ENCODE measurements at regions not wholly inside any gene's neighbourhood (a gene's known extent, or its start where the extent isn't known, plus 50 kb on each side); places are given as distances from the start of the nearest gene placed in this dataset.
"Not testable (repeated sequence)": the region's sequence is repeated elsewhere in the genome, so short reads cannot be mapped to it uniquely, and the experiment has no call there.

DNA sequence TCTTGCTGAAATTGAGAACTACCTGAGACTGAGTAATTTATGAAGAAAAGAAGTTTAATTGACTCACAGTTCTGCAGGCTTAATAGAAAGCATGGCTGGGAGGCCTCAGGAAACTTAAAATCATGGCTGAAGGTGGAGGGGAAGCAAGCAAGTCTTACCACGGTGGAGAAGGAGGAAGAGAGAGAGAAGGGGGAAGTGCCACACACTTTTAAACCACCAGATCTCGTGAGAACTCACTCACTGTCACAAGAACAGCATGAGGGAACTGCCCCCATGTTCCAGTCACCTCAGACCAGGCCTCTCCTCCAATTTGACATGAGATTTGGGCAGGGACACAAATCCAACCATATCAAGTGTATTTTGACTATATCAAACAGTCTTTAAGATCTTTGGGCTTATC lies 668.3 kb downstream of the SLCO4C1 start:
- not testable (repeated sequence) for DNase-seq

DNA sequence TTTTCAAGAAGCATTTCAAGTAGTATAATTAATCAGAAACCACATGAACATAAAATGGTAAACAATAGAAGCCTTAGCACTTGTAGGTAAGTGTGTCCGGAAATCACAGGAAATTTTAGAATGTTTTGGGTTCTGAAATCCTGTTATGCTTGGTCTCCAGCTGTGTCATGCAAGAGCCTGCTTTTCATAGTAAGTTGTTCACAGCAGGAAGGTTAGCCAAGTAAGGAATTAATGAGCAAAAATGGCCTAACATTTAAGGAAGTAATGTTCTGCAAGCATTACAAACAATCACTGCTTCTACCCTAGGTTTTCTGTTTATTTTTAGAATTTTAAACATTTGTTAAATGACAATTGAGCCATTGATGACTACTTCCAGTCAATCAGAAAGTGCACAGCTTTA lies 669.5 kb downstream of the SLCO4C1 start:
- DNase-seq = no peak

DNA sequence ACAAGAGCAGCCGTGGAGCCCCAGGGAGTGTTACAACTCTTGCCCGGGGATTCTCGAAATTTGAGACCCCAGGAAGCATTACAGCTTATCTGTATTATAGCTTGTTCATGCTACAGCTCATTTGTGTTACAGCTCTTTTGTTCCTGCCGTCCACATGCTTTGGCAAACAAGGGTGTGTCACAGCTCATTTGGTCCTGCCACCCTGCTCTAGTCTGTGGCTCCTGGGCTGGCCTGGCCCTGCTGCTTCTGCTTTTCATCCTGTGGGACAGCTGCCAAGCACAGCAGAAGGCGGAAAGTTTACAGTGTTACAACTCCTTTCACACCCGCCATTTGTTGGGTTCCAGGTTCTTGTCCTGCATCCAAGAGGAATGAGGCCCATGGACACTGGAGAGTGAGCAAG lies 685.0 kb downstream of the SLCO4C1 start:
- no peak for DNase-seq

DNA sequence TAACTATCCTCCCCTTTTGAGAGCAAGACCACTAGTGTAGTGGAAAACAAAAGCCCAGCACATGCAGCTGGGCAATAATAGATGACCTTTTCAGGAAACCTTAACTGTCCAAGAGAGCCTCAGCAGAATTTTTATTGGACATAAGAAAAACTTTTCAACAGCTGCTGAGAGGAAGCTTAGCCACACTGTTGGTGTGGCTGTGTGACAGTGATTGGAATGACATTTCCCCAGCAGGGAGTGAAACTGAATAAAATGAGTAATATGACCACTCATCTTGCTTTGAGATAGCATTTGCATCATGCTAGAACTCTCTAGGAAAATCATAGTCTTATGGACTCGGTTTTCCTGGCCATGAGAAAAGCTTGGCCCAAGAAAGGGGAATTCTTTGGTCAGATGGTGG lies 687.8 kb downstream of the SLCO4C1 start:
- no peak for DNase-seq

DNA sequence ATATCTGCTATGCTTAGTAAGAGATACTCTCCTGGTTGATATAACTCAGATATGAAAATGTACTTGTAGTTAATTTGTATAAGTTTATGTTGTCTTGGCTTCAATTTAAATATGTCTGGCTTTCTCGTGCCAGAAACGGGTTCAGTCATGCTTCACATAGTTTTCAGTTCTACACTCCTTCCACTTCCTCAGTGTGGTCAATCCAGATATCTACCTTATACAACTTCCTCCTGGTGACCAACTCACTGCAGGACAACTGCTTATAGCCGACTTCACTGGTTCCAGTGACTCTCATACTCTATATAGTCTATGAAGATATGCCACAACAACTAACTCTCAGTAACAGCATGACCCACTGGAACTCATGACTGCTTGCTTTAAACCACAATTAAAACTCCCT lies 690.4 kb downstream of the SLCO4C1 start:
- DNase-seq = no peak

DNA sequence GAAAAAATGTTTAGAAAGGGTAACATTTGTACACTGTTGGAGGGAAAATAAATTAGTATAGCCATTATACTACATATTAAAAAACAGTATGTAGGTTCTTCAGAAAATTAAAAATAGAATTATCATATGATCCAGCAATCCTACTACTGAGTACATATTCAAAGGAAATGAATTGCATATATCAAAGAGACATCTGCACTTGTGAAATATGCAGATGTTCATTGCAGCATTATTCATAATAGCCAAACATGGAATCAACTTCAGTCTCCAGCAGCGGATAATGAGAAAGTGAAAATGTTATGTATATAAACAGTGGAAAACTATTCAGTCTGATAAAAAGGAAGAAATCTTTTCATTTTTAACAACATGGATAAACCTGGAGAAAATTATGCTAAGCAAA lies 695.5 kb downstream of the SLCO4C1 start:
- DNase-seq = no peak

DNA sequence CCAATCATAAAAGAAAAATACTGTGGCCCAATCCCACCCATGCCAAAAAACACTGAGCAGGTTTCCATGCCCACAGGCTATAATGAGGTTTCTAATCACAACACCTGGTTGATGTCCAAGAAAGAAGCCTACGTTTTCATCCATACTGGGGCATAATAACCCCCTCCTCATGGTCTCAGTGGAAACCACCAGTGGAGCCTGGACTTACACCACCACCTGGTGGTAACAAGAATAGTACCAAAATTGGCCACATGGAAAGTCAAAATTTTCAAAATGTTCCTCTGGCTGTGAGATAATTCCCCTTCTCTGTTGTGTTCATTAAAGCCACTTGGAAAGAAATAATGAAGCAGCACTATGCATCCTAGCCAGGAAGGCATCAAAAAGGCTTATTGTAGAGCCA lies 687.3 kb upstream of the ST8SIA4 start:
- no peak for DNase-seq

DNA sequence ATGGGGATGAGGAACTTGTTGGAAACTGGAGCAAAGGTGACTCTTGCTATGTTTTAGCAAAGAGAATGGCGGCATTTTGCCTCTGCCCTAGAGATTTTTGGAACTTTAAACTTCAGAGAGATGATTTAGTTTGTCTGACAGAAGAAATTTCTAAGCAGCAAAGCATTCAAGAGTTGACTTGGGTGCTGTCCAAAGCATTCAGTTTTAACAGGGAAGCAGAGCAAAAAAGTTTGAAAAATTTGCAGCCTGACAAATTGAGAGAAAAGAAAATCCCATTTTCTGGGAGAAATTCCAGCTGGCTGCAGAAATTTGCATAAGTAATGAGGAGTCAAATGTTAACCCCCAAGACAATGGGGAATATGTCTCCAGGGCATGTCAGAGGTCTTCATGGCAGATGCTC lies 682.3 kb upstream of the ST8SIA4 start:
- no peak for DNase-seq

DNA sequence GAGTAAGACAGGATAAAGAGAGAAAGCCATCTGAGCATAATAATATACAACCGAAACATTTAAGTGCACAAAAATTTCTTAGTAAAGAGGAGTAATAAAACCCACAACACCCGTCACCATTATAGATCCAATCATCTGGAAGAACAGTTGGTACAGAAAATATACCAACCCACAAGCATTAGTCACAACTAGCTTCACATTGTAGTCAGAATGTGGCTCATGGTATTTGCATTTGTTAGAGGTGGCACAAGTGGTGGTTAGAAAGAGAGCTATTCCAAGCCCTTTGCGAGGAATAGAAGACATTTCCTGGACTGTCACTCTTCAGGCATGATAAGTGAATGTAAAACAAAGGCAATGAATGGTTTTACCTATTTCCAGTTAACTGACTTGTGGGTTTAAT lies 677.5 kb upstream of the ST8SIA4 start:
- no peak for DNase-seq

DNA sequence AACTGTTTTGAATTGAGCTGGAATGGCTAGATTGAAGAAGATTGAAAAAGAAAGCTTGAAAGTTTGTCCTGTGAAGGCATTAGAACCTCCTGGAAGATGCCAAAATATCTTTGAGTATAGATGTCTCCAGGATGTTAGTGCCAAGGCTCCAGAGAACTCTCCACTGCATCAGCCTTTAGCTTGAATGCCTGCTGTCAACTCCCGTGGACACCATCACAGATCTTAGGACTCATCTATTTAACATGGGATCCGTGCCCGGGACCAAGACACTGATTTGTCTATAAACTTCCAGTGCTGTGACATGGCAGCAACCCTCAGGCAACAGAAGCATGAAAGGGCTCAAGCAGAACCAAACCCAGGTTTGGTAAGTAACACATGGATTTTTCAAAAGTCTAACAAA lies 670.9 kb upstream of the ST8SIA4 start:
- no peak for DNase-seq

DNA sequence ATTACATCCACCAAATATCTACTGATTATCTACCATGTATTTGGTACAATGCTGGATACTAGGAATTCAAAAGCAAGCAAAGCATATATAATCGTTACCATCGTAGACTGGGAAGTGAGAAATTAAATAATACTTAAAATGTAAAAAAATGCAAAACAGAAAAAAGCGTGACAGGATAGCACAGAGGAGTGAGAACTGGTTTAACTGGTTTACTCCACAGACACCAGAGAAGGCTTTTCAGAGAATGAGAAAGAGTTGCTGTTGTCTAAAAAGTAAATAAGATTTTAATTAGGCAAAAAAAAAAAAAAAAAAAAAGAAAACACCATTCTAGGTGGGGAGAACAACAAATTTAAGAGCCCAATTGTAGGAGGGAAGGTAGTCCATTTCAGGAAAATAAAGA lies 657.9 kb upstream of the ST8SIA4 start:
- DNase-seq = no peak

DNA sequence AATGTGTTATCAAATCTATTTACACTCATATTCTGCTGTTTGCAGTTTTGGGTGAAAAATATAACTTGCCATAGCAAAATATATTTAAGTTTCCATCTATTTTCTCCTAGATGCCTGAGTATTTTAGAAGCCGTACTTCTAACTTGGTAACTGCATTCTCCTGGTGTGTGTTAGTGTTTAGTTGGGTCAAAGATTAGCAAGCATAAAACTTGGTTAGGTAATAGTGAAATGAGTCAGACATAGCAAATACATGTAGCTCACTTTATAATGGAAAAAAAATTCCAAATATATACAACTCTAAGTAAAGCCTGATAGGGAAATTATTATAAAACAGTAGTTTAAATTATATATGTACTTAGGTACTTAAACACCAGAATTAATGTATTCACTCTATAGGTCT lies 640.7 kb upstream of the ST8SIA4 start:
- no peak for DNase-seq

DNA sequence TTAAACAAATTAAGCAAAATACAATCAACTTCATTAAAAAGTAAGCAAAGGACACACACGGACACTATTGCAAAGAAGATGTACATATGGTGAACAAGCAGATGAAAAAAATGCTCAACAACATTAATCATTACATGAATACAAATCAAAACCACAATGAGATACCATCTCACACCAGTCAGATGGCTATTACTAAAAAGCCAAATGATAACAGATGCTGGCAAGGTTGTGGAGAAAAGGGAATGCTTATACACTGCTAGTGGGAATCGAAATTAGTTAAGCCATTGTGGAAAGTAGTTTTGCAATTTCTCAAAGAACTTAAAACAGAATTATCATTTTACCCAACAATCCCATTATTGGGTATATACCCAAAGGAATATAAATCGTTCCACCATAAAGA lies 636.2 kb upstream of the ST8SIA4 start:
- DNase-seq = no peak

DNA sequence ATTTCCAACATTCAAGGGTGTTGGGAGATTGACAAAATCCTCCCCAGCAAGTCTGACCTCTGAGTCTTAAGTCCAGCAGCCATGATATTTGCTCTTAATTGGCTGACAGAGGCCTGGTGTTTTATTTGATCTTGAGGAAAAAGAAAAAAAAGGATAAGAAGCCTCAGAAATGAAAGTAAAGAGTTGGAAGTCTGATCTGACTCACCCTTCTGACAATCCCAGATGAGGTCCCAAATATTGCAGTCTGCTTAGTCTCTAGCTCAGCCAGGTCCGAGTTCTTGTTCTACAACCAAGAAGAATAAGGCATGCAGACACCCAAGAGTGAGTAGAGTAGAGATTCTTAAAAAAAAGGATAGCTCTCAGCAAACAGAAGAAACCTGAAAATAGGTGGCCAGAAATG lies 632.5 kb upstream of the ST8SIA4 start:
- no peak for DNase-seq

DNA sequence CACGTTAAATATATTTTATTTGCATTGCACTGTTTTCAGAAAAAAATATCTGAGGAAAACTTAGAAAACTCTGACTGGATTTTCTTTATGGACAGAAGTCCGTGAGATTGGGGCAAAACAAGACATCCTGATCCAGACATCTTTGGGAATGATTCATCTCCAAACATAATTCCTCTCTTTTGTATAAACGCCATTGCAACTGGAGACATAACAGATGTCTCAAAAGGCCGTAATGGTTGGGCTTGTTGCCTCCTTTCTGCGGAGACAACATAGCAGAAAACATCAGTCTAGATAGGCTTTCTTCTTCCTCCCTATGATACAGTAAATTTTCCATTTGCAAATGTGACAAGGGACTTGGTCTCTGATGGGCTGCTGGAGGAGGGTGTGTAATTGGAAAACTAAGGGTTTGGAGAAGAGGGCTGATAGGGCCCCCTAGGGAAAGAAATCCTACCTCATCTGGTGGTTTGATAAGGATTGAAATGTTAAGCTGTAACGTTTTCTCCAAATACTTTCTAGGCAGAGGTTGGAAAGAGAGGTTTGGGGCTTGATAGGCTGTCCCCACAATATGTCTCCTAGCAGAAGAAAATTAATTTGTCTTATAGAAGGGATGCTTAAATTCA lies 631.5 kb upstream of the ST8SIA4 start:
- DNase-seq = no peak

DNA sequence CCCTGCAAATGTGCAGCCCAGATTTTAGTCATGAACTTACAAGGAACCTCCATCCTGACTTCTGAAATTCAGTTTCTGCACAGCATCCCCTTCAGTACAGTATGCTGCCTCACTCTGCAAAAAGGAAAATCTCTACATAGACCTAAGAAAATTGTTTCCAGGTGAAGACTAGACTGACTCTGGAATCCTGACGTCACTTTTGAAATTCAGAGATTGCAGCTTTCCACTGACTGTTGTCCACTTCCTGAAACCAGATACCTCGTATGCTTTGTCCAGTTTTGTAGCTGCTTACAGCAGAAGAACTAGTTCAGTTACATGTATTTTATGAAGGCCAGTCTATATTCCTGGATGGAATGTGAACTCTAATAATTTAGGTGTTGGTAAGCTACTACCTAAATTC lies 629.3 kb upstream of the ST8SIA4 start:
- no peak for DNase-seq

DNA sequence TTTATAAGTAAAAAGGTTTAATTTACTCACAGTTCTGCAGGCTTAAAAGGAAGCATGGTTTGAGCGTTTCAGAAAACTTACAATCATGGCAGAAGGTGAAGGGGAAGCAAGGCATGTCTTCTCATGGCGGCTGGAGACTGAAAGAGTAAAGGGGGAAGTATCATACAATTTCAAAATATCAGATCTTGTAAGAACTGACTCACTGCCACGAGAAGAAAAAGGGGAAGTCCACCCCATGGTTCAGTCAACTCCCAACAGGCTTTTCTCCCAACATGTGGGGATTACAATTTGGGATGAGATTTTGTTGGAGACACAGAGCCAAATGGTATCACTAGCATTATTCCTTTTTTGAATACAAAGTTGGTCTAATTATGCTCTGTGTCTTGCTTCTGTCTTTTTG lies 627.9 kb upstream of the ST8SIA4 start:
- no peak for DNase-seq

DNA sequence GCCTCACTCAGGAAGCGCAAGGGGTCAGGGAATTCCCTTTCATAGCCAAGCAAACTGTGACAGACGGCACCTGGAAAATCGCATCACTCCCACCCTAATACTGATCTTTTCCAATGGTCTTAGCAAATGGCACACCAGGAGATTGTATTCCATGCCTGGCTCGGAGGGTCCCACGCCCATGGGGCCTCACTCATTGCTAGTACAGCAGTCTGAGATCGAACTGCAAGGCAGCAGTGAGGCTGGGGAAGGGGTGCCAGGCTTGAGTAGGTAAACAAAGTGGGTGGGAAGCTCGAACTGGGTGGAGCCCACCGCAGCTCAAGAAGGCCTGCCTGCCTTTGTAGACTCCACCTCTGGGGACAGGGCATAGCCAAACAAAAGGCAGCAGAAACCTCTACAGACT lies 626.0 kb upstream of the ST8SIA4 start:
- DNase-seq = not testable (repeated sequence)

DNA sequence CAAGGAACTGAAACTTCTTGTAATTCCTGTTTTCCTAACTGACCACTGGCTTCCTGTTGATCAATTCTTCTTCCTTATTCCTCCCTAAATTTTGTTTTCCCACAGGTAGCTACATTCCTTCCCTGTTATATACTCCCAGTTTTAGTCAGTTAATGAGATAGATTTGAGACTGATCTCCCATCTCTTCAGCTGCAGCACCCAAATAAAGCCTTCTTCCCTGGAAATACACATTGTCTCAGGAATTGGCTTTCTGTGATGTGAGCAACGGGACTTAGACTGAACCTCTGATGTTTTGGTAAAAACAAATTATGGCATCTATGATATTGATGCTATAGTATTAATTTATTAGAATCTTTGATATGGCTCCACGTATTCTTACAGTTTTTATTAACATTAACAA lies 617.3 kb upstream of the ST8SIA4 start:
- no peak for DNase-seq

DNA sequence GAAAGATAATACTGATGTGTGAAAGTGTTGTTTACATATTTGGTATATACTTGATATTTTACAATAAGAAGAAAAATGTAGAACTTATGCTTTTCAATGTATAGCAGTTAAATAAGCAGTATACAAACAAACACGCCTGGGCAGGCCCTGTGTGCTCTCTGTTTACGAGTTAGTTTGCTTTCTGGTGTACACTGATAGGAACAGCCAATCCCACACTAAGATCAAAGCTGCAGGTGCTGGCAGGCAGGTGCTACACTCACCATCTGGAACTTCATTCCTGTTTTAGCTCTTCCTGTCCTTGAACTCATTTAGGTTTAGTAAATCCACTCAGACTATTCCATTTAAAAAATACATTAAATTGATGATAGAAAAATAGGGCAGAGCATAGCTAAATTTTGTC lies 614.7 kb upstream of the ST8SIA4 start:
- DNase-seq = no peak

DNA sequence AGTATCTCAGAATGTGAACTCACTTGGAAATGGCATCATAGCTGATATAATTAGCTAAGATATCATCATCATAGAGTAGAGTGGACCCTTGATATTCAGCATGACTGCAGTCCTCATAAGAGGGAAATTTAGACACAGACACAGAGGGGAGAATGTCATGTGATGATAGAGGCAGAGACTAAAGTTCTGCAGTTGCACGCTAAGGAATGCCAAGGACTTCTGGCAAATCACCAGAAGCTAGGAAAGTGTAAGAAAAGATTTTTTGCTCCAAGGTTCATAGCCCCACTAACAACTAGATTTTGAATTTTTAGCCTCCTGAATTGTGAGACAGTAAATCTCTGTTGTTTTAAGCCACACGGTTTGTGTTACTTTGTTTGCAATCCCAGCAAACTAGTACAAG lies 612.6 kb upstream of the ST8SIA4 start:
- no peak for DNase-seq

DNA sequence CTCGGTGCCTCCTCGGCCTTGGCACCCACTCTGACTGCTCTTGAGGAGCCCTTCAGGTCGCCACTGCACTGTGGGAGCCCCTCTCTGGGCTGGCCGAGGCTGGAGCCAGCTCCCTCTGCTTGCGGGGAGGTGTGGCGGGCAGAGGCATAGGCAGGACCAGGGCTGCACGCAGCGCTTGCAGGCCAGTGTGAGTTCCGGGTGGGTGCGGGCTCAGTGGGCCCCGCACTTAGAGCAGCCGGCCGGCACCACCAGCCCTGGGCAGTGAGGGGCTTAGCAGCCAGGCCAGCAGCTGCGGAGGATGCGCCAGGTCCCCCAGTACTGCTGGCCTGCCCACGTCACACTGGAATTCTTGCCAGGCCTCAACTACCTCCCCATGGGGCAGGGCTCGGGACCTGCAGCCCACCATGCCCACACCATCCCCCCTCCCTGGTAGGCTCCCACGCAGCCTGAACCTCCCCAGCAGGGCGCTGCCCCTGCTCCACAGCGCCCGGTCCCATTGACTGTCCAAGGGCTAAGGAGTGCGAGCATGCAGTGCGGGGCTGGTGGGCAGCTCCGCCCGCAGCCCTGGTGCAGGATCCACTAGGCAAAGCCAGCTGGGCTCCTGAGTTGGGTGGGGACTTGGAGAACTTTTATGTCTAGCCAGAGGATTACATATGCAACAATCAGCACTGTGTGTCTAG lies 602.9 kb upstream of the ST8SIA4 start:
- DNase-seq = no peak

DNA sequence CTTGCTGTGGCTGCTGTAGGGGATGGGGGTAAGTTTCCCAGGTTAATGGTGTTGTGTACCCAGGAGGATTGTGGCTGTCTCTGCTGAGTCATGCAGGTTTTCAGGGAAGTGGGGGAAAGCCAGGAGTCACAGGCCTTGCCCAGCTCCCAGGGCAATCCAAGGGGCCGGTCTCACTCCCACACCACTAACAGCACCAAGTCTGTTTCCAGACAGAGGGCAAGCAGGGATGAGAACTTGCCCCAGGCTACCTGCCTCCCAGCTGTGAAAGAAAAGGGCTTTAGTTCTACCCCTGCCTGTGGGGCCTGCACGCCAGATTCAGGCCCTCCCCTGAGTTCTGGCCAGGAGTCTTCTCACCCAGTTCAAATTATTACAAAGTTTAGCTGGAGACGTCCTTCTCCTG lies 579.8 kb upstream of the ST8SIA4 start:
- DNase-seq = no peak

DNA sequence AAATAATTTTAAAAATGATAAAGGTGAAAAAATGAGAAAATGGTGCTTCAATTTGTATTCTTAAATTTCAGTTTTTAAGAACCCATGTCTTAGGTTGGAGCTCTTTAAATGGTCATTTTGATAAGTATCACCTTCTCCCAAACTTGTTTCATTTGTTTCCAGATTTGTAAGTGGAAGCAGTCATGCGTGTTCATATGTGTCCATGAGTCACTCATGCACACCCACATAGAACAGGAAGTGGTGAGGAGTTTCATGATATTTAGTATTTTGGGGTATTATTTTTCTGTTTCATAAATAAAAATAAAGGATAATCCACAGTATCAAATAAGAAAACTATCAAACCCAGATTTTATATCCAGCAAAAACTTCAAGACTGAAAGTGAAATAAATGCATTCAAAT lies 570.4 kb upstream of the ST8SIA4 start:
- DNase-seq = no peak

DNA sequence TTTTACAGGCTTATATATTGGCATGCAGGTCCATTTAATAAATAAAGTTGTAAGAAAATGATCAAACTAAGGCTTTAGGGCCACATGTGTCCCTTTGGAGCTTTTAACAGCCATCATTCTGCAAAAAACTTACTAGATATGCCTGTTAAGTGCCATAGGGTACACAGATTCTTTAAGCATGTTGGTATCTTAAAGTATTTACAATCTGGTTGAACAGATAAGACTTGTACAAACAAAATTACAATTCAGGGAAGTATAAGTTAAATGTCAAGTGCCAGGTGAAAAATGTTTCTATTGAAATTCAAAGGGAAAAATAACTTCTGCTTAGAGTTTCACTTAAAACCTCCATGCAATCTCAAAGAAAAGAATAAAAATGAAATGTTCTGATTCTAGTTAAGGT lies 558.4 kb upstream of the ST8SIA4 start:
- no peak for DNase-seq
